ENCODE measurements at regions not wholly inside any gene's neighbourhood (a gene's known extent, or its start where the extent isn't known, plus 50 kb on each side); places are given as distances from the start of the nearest gene placed in this dataset.

DNA sequence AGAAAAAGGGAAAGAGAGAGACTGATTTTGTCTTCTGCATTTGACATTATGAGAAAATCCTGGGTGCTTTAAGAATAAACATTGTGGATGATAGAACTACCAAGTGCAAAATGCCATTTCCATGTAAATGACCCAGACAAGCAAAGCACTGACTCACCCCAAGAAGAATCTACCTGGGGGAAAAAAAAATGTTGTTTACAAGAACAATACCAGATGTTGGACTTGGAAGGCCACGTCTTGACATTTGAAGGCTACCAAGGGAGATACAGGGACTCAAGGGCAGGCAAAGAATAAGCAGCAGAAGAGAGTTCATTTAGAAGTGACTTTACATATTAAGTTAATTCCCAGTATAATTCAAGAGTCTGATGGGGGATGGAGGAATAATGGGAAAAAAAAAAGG lies 125.3 kb downstream of the TMEM114 start:
- no peak for TF ChIP-seq YY1 (IDR thresholded peaks at IDR 0.05; ENCODE audit: low read depth)
- TF ChIP-seq, protein P1, sequence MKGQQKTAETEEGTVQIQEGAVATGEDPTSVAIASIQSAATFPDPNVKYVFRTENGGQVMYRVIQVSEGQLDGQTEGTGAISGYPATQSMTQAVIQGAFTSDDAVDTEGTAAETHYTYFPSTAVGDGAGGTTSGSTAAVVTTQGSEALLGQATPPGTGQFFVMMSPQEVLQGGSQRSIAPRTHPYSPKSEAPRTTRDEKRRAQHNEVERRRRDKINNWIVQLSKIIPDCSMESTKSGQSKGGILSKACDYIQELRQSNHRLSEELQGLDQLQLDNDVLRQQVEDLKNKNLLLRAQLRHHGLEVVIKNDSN (IDR thresholded peaks at IDR 0.05) = no peak
- TF ChIP-seq, protein P2, sequence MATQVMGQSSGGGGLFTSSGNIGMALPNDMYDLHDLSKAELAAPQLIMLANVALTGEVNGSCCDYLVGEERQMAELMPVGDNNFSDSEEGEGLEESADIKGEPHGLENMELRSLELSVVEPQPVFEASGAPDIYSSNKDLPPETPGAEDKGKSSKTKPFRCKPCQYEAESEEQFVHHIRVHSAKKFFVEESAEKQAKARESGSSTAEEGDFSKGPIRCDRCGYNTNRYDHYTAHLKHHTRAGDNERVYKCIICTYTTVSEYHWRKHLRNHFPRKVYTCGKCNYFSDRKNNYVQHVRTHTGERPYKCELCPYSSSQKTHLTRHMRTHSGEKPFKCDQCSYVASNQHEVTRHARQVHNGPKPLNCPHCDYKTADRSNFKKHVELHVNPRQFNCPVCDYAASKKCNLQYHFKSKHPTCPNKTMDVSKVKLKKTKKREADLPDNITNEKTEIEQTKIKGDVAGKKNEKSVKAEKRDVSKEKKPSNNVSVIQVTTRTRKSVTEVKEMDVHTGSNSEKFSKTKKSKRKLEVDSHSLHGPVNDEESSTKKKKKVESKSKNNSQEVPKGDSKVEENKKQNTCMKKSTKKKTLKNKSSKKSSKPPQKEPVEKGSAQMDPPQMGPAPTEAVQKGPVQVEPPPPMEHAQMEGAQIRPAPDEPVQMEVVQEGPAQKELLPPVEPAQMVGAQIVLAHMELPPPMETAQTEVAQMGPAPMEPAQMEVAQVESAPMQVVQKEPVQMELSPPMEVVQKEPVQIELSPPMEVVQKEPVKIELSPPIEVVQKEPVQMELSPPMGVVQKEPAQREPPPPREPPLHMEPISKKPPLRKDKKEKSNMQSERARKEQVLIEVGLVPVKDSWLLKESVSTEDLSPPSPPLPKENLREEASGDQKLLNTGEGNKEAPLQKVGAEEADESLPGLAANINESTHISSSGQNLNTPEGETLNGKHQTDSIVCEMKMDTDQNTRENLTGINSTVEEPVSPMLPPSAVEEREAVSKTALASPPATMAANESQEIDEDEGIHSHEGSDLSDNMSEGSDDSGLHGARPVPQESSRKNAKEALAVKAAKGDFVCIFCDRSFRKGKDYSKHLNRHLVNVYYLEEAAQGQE (IDR thresholded peaks at IDR 0.05; ENCODE audit: low read depth) = no peak
- TF ChIP-seq TEAD4 (IDR thresholded peaks at IDR 0.05) = no peak
- TF ChIP-seq TCF12 (IDR thresholded peaks at IDR 0.05; ENCODE audit: low read depth) = no peak
- TF ChIP-seq RAD21 (IDR thresholded peaks at IDR 0.05; ENCODE audit: low read depth) = no peak
- TF ChIP-seq, protein P3, sequence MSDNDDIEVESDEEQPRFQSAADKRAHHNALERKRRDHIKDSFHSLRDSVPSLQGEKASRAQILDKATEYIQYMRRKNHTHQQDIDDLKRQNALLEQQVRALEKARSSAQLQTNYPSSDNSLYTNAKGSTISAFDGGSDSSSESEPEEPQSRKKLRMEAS (IDR thresholded peaks at IDR 0.05) = no peak

Data from Ishikawa (cell line).